WERI-Rb-1 (cell line): ENCODE measurements at regions not wholly inside any gene's neighbourhood (a gene's known extent, or its start where the extent isn't known, plus 50 kb on each side); places are given as distances from the start of the nearest gene placed in this dataset.

Source experiments
- DNase-seq: peaks from one replicate; pipeline ENCODE4 v3.0.0-alpha.2; 2020
- H3K27ac ChIP-seq: fragments of 250-450 bp; sonication (Bioruptor Pico); 2 replicates; pipeline ENCODE4 v1.5.1; 2020; ENCODE audit warnings: mild to moderate bottlenecking, moderate library complexity
- H3K27me3 ChIP-seq: fragments of 250-450 bp; sonication (Bioruptor Pico); 2 replicates; pipeline ENCODE4 v1.5.1; 2021; ENCODE audit warnings: mild to moderate bottlenecking, low read depth, moderate library complexity; ENCODE audit not compliant: insufficient read depth, severe bottlenecking
- H3K36me3 ChIP-seq: fragments of 250-450 bp; sonication (Bioruptor Pico); 2 replicates; pipeline ENCODE4 v1.5.1; 2020; ENCODE audit warnings: mild to moderate bottlenecking, moderate library complexity
- H3K4me3 ChIP-seq: 2 replicates; pipeline ENCODE4 v1.5.1; 2011; ENCODE audit warnings: low read depth, mild to moderate bottlenecking, control low read depth, low read length
- H3K9me3 ChIP-seq: fragments of 250-450 bp; sonication (Bioruptor Pico); 2 replicates; pipeline ENCODE4 v1.5.1; 2021; ENCODE audit warnings: mild to moderate bottlenecking, moderate library complexity; ENCODE audit not compliant: severe bottlenecking
- TF ChIP-seq, protein P1 (sequence below): IDR thresholded peaks from 2 replicates; pipeline ENCODE4 v1.5.1; 2011; ENCODE audit warnings: low read depth, mild to moderate bottlenecking, control low read depth, inconsistent platforms, low read length

DNA sequence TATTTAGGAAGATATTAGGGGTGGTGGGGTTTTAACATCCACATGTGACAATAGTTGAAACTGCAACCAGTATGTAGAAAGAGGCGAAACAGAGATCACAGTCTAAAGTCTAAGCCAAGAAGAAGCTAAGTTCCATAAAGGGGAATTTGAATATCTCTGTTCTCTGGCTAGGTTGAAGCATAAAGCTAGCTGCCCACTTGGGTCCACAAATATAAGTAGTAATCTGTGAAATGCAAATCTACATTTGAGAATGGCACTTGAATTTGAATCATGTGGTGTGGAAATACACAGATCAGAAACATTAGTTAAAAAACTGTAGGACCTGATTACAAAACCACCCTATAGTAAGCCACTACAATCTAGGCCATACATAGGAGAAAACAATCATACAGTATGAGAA, 602.1 kb downstream of the LMO4 start:
- TF ChIP-seq, protein P1, sequence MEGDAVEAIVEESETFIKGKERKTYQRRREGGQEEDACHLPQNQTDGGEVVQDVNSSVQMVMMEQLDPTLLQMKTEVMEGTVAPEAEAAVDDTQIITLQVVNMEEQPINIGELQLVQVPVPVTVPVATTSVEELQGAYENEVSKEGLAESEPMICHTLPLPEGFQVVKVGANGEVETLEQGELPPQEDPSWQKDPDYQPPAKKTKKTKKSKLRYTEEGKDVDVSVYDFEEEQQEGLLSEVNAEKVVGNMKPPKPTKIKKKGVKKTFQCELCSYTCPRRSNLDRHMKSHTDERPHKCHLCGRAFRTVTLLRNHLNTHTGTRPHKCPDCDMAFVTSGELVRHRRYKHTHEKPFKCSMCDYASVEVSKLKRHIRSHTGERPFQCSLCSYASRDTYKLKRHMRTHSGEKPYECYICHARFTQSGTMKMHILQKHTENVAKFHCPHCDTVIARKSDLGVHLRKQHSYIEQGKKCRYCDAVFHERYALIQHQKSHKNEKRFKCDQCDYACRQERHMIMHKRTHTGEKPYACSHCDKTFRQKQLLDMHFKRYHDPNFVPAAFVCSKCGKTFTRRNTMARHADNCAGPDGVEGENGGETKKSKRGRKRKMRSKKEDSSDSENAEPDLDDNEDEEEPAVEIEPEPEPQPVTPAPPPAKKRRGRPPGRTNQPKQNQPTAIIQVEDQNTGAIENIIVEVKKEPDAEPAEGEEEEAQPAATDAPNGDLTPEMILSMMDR = no peak
- Histone ChIP-seq H3K27me3 (no peaks in the 10 kb centered on the region), H3K27ac (no peak overlapping the region), H3K36me3 (no peaks in the 10 kb centered on the region), H3K9me3 (peaks cover 18% of the 10 kb centered on the region), H3K4me3 (no peak overlapping the region)
- no peak for DNase-seq

DNA sequence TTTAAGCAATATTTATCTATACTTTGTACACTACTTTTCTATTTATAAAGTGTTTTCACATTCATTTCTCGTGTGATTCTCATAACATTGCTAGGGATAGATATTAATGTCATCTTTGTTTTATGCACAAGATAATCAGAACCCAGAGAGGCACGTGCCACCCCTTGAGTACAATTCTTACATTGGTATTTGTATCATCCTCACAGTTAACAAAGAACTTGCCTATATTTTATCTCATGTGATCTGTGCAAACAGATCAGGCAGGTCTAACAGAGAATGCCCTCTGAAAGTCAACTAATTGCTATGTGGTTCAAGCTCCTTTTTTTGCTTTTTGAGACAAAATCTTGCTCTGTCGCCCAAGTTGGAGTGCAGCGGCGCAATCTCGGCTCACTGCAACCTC, 604.5 kb downstream of the LMO4 start:
- H3K27ac ChIP-seq = no peak overlapping the region
- TF ChIP-seq, protein P1 = no peak
- H3K4me3 ChIP-seq = no peak overlapping the region
- H3K27me3 ChIP-seq = no peaks in the 10 kb centered on the region
- DNase-seq = no peak
- no peaks in the 10 kb centered on the region for H3K36me3 ChIP-seq
- peaks cover 18% of the 10 kb centered on the region for H3K9me3 ChIP-seq

GRCh38 chr1:87935130-87935529, 606.5 kb downstream of the LMO4 start:
- TF ChIP-seq, protein P1 = no peak
- H3K27ac ChIP-seq = no peak overlapping the region
- H3K27me3 ChIP-seq = no peaks in the 10 kb centered on the region
- H3K9me3 ChIP-seq = peaks cover 18% of the 10 kb centered on the region
- H3K36me3 ChIP-seq = no peaks in the 10 kb centered on the region
- no peak overlapping the region for H3K4me3 ChIP-seq
- DNase-seq = no peak

DNA sequence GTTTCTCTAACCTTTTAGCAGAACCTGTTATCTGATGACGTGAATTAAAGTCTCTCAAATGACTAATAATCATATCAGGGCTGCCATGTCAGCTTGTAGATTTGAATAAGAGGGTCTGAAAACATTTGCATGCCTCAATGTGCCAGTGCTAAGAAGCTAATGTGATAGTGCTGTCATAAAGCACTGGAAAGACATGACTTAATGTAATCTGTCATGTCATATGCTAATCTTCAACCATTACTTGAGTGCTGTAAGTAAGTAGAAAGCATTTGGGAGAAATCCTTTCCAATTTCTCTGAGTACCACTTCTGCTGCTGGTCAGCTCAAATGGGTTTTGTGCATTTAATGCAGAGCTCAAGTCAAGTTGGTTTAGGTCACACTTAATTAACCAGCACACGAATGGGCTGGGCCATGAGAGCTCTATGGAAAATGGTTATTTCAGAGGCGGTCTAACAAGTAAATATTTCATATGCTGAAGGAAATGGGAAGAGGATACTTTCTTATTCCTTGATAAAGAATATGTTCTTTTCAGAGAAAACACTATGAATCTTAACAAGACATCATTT, 609.2 kb downstream of the LMO4 start:
- peaks cover 3% of the 10 kb centered on the region for H3K9me3 ChIP-seq
- peak; percentile 66 for DNase-seq
- no peaks in the 10 kb centered on the region for H3K36me3 ChIP-seq
- no peaks in the 10 kb centered on the region for H3K27me3 ChIP-seq
- no peak overlapping the region for H3K4me3 ChIP-seq
- TF ChIP-seq, protein P1 = no peak
- H3K27ac ChIP-seq = peak overlapping the region; percentile 67

DNA sequence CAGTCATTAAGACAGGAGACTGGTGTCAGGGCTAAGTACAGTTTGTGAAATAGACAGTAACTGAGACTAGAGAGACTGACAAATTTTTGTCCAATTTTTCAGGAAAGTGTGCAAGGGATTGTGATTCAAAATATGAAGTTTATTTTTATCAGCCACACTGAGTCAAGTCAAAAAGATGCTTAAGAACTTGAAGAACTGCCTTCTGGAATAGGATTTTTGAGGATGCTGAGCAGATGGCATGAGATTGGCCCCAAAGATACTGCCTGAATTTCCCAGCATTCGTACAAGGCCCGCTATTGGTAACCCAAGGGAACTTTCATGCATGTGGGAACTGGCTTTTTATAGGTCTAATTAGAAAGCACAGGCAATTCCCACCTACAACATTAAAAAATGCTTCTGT, 610.0 kb downstream of the LMO4 start:
- Histone ChIP-seq H3K27ac (peak overlapping the region; percentile 67), H3K4me3 (no peak overlapping the region), H3K36me3 (no peaks in the 10 kb centered on the region), H3K27me3 (no peaks in the 10 kb centered on the region), H3K9me3 (no peaks in the 10 kb centered on the region)
- TF ChIP-seq, protein P1 = no peak
- DNase-seq = peak; percentile 8

GRCh38 chr1:87939444-87939843, 610.8 kb downstream of the LMO4 start:
- DNase-seq = no peak
- TF ChIP-seq, protein P1 = no peak
- H3K27ac ChIP-seq = peak overlapping the region; percentile 67

More at GRCh38 chr1:87939444-87939843, 610.8 kb downstream of the LMO4 start:
- H3K36me3 ChIP-seq = no peaks in the 10 kb centered on the region
- H3K27me3 ChIP-seq = no peaks in the 10 kb centered on the region
- no peaks in the 10 kb centered on the region for H3K9me3 ChIP-seq
- no peak overlapping the region for H3K4me3 ChIP-seq
